GM10248 (cell line): ENCODE measurements at regions not wholly inside any gene's neighbourhood (a gene's known extent, or its start where the extent isn't known, plus 50 kb on each side); places are given as distances from the start of the nearest gene placed in this dataset.

Source experiments
- CTCF ChIA-PET: fragments of 300-600 bp; sonication (Branson Sonifier 250); formaldehyde crosslinking; extraction: SDS; loops from one replicate; lab custom pipeline; 2021; ENCODE audit warnings: antibody characterized with exemption; lab: Yijun Ruan, JAX
- POLR2A ChIA-PET: fragments of 350-650 bp; sonication (Branson Sonifier 250); formaldehyde crosslinking; extraction: SDS; loops from one replicate; lab custom pipeline; 2020; ENCODE audit warnings: antibody characterized with exemption; lab: Yijun Ruan, JAX
- DNase-seq: peaks from one replicate; pipeline ENCODE4 v3.0.0; 2012; ENCODE audit errors: extremely low spot score
- TF ChIP-seq, protein P1 (sequence below): IDR thresholded peaks from 2 replicates; pipeline ENCODE4 v1.5.1; 2012; ENCODE audit warnings: mild to moderate bottlenecking, low read depth; ENCODE audit errors: extremely low read depth, missing control alignments, control extremely low read depth

GRCh38 chr21:35223480-35224156 lies 174.5 kb upstream of the RUNX1 start:
- ChIA-PET POLR2A (no interaction called here), CTCF (no interaction called here)
- no peak for DNase-seq
- TF ChIP-seq, protein P1, sequence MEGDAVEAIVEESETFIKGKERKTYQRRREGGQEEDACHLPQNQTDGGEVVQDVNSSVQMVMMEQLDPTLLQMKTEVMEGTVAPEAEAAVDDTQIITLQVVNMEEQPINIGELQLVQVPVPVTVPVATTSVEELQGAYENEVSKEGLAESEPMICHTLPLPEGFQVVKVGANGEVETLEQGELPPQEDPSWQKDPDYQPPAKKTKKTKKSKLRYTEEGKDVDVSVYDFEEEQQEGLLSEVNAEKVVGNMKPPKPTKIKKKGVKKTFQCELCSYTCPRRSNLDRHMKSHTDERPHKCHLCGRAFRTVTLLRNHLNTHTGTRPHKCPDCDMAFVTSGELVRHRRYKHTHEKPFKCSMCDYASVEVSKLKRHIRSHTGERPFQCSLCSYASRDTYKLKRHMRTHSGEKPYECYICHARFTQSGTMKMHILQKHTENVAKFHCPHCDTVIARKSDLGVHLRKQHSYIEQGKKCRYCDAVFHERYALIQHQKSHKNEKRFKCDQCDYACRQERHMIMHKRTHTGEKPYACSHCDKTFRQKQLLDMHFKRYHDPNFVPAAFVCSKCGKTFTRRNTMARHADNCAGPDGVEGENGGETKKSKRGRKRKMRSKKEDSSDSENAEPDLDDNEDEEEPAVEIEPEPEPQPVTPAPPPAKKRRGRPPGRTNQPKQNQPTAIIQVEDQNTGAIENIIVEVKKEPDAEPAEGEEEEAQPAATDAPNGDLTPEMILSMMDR: no peak

DNA sequence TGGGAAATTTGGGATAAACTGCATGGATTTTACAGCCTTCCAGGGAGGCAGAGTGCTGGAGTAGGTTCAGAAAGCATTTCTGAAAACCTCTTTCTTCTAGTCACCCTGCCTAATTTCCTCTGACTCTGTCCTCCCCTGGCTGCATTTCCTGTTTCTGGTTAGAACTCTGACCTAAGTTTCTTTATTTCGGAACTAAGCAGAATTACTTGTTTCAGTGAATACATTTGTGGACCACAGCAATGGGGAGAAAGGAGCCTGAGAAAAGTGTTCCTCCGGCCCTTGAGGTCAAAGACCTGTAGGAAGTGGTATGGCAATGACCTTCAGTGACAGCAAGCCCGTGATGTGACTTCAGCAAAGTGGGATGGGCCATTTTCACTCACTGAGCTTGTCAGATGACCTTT lies 173.4 kb upstream of the RUNX1 start:
- POLR2A ChIA-PET: no interaction called here
- CTCF ChIA-PET: interaction anchor here (1.3 kb wide), 1 partner anchor 18 kb away, joined by 5 read pairs; no protein-coding TSS in a partner anchor
- TF ChIP-seq, protein P1: no peak
- DNase-seq: no peak

DNA sequence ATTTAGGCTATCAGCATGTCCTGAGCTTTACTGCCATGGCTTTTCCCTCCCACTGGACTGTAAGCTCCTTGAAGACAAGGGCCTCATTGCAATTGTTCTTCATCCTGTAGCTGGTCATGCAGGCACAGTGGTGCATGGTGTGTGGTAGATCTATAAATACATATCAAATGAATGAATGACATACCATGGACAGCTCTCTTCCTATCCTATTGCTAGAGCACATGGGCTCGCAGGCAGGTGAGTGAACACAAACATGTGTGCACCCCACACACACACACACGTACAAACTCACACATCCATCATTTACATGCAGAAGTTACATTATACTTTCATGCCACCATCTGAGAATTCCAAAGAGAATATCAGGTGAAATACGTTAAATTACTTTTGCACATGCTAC lies 172.9 kb upstream of the RUNX1 start:
- CTCF ChIA-PET: interaction anchor here (1.3 kb wide), 1 partner anchor 17 kb away, joined by 5 read pairs; no protein-coding TSS in a partner anchor
- DNase-seq: no peak
- POLR2A ChIA-PET: interaction anchor here (0.7 kb wide), 1 partner anchor 101 kb away, joined by 3 read pairs; no protein-coding TSS in a partner anchor
- TF ChIP-seq, protein P1: no peak

GRCh38 chr21:35220301-35220700 lies 171.2 kb upstream of the RUNX1 start:
- TF ChIP-seq, protein P1: no peak
- DNase-seq: no peak
- POLR2A ChIA-PET: no interaction called here
- CTCF ChIA-PET: no interaction called here

- DNase-seq: no peak
- TF ChIP-seq, protein P1: no peak
- ChIA-PET CTCF (no interaction called here), POLR2A (no interaction called here)
These were observed 170.6 kb upstream of the RUNX1 start for GRCh38 chr21:35219719-35220118.

- DNase-seq: no peak
- ChIA-PET POLR2A (no interaction called here), CTCF (no interaction called here)
- TF ChIP-seq, protein P1: no peak
These were observed 170.2 kb upstream of the RUNX1 start for GRCh38 chr21:35219291-35219690.
